GM23338 (cell line): ENCODE measurements at regions not wholly inside any gene's neighbourhood (a gene's known extent, or its start where the extent isn't known, plus 50 kb on each side); places are given as distances from the start of the nearest gene placed in this dataset.

ENCODE experiments used
- ATAC-seq: fragments of 200-7000 bp; cut with Tn5 transposase; 3 replicates; pipeline ENCODE4 v1.9.1; 2020
- DNase-seq: peaks from one replicate; pipeline ENCODE4 v3.0.0-alpha.2; 2015; ENCODE audit warnings: low spot score
- H2AFZ ChIP-seq: fragments of 200-600 bp; sonication (generic); 2 replicates; pipeline ENCODE4 v1.8.0; 2016; ENCODE audit warnings: antibody characterized with exemption, mild to moderate bottlenecking, moderate library complexity
- H3F3A ChIP-seq: fragments of 200-600 bp; sonication (generic); replicated peaks from 2 replicates; pipeline ENCODE4 v1.8.0; 2017; ENCODE audit warnings: antibody characterized with exemption, mixed run types, low read depth
- H3K27ac ChIP-seq: fragments of 200-600 bp; sonication (generic); 2 replicates; pipeline ENCODE4 v1.6.1; 2016; ENCODE audit warnings: low read depth
- H3K27me3 ChIP-seq: fragments of 200-600 bp; sonication (generic); 2 replicates; pipeline ENCODE4 v1.8.0; 2016; ENCODE audit warnings: mild to moderate bottlenecking, mixed run types, moderate library complexity; ENCODE audit not compliant: insufficient read depth
- H3K36me3 ChIP-seq: fragments of 200-600 bp; sonication (generic); 2 replicates; pipeline ENCODE4 v1.8.0; 2016; ENCODE audit warnings: mild to moderate bottlenecking; ENCODE audit not compliant: insufficient read depth
- H3K4me1 ChIP-seq: fragments of 200-600 bp; sonication (generic); 2 replicates; pipeline ENCODE4 v1.8.0; 2016; ENCODE audit warnings: mild to moderate bottlenecking, moderate library complexity; ENCODE audit not compliant: insufficient read depth
- H3K4me2 ChIP-seq: fragments of 200-600 bp; sonication (generic); 2 replicates; pipeline ENCODE4 v1.7.1; 2017; ENCODE audit warnings: mixed run types
- H3K4me3 ChIP-seq: fragments of 200-600 bp; sonication (generic); 2 replicates; pipeline ENCODE4 v1.6.1; 2016; ENCODE audit warnings: mixed run types
- H3K79me2 ChIP-seq: fragments of 200-600 bp; sonication (generic); replicated peaks from 2 replicates; pipeline ENCODE4 v1.8.0; 2017; ENCODE audit warnings: mild to moderate bottlenecking; ENCODE audit not compliant: insufficient read depth
- H3K9me2 ChIP-seq: fragments of 200-600 bp; sonication (generic); 2 replicates; pipeline ENCODE4 v1.8.0; 2017; ENCODE audit not compliant: insufficient read depth
- H4K20me1 ChIP-seq: fragments of 200-600 bp; sonication (generic); replicated peaks from 2 replicates; pipeline ENCODE4 v1.8.0; 2017; ENCODE audit warnings: mild to moderate bottlenecking; ENCODE audit not compliant: insufficient read depth
- H3K27ac Mint-ChIP-seq: 2 replicates; pipeline ENCODE4 v1.8.0; 2020; ENCODE audit warnings: inconsistent platforms, mild to moderate bottlenecking, moderate library complexity, mixed read lengths
- H3K27me3 Mint-ChIP-seq: 3 replicates; pipeline ENCODE4 v1.8.0; 2022; ENCODE audit warnings: low read depth, mild to moderate bottlenecking, moderate library complexity, mixed read lengths, inconsistent platforms; ENCODE audit not compliant: insufficient read depth, poor library complexity
- H3K36me3 Mint-ChIP-seq: 3 replicates; pipeline ENCODE4 v1.8.0; 2021; ENCODE audit warnings: low read depth, mild to moderate bottlenecking, inconsistent platforms, moderate library complexity, mixed read lengths
- H3K4me1 Mint-ChIP-seq: 3 replicates; pipeline ENCODE4 v1.8.0; 2020; ENCODE audit warnings: mild to moderate bottlenecking, inconsistent platforms, mixed read lengths
- H3K4me3 Mint-ChIP-seq: 3 replicates; pipeline ENCODE4 v1.8.0; 2021; ENCODE audit warnings: moderate library complexity, mild to moderate bottlenecking, inconsistent platforms, mixed read lengths
- H3K9me3 Mint-ChIP-seq: 3 replicates; pipeline ENCODE4 v1.8.0; 2020; ENCODE audit warnings: moderate library complexity, mild to moderate bottlenecking, inconsistent platforms, mixed read lengths
- CTCF ChIP-seq, 2 experiments: fragments of 200-600 bp in 1 of 2; sonication (generic) in 1 of 2; conservative IDR thresholded peaks; 2 replicates each; pipeline versions ENCODE4 v1.5.1 to v1.6.1; 2016 to 2017; ENCODE audit warnings: antibody characterized with exemption in 2 of 2, low read depth in 2 of 2, mild to moderate bottlenecking in 2 of 2, moderate library complexity in 1 of 2
- EZH2 ChIP-seq: fragments of 200-600 bp; sonication (generic); IDR thresholded peaks from one replicate; pipeline ENCODE4 v1.8.0; 2017; ENCODE audit warnings: antibody characterized with exemption, mild to moderate bottlenecking, low read depth; ENCODE audit not compliant: unreplicated experiment
- EZH2phosphoT487 ChIP-seq: fragments of 200-600 bp; sonication (generic); IDR thresholded peaks from one replicate; pipeline ENCODE4 v1.8.1; 2018; ENCODE audit warnings: antibody characterized with exemption; ENCODE audit not compliant: unreplicated experiment
- JUNB ChIP-seq: IDR thresholded peaks from one replicate; pipeline ENCODE4 v1.6.1; 2016; ENCODE audit warnings: antibody characterized with exemption; ENCODE audit not compliant: unreplicated experiment
- NANOG ChIP-seq: IDR thresholded peaks from 2 replicates; pipeline ENCODE4 v1.6.1; 2016; ENCODE audit warnings: antibody characterized with exemption, borderline replicate concordance
- POLR2AphosphoS5 ChIP-seq: IDR thresholded peaks from 2 replicates; pipeline ENCODE4 v1.6.1; 2016; ENCODE audit warnings: antibody characterized with exemption, low read depth
- REST ChIP-seq: IDR thresholded peaks from one replicate; pipeline ENCODE4 v1.6.1; 2018; ENCODE audit warnings: antibody characterized with exemption; ENCODE audit not compliant: unreplicated experiment
- STAT1 ChIP-seq: IDR thresholded peaks from one replicate; pipeline ENCODE4 v1.6.1; 2016; ENCODE audit warnings: antibody characterized with exemption; ENCODE audit not compliant: unreplicated experiment
- ZNF114 ChIP-seq: fragments of 250-450 bp; sonication (Bioruptor Pico); IDR thresholded peaks from 2 replicates; pipeline ENCODE4 v1.5.0; 2020; ENCODE audit warnings: mild to moderate bottlenecking, moderate library complexity
- ZNF331 ChIP-seq: fragments of 250-450 bp; sonication (Bioruptor Pico); IDR thresholded peaks from 2 replicates; pipeline ENCODE4 v1.5.0; 2020; ENCODE audit warnings: low read depth, mild to moderate bottlenecking, moderate library complexity
- ZNF462 ChIP-seq: fragments of 250-450 bp; sonication (Bioruptor Pico); IDR thresholded peaks from 2 replicates; pipeline ENCODE4 v1.5.0; 2020; ENCODE audit warnings: mild to moderate bottlenecking, moderate library complexity

GRCh38 chr6:76770281-76770680, 693.0 kb downstream of the HTR1B start:
- Histone ChIP-seq H3K9me2 (0 out of 2 replicates have a peak, but pooled peaks cover 3% of the 10 kb centered on the region), H3K4me2 (no peak overlapping the region), H3K27me3 (no peaks in the 10 kb centered on the region), H3F3A (no peaks in the 10 kb centered on the region), H3K79me2 (no peaks in the 10 kb centered on the region), H4K20me1 (peaks cover 4% of the 10 kb centered on the region; the same call in 1 of the 2 replicates), H3K4me3 (no peak overlapping the region), H3K4me1 (no peaks in the 10 kb centered on the region), H3K36me3 (0 out of 2 replicates have a peak, but pooled peaks cover 8% of the 10 kb centered on the region), H2AFZ (no peak overlapping the region), H3K27ac (no peak overlapping the region)
- H3K27ac Mint-ChIP-seq = no peak overlapping the region
- ATAC-seq (no peak), DNase-seq (no peak)
- no peak overlapping the region for H3K4me3 Mint-ChIP-seq
- H3K4me1 Mint-ChIP-seq = no peaks in the 10 kb centered on the region
- no peak for TF ChIP-seq ZNF462
- no peak for TF ChIP-seq ZNF331 (CRISPR knock-in tag)
- TF ChIP-seq POLR2AphosphoS5 = no peak
- TF ChIP-seq REST = no peak
- TF ChIP-seq CTCF (conservative IDR thresholded peaks at IDR 0.05; ENCODE audit: low read depth in 2 of 2) = no peak
- TF ChIP-seq EZH2 = no peak
- no peak for TF ChIP-seq EZH2phosphoT487
- TF ChIP-seq ZNF114 = no peak
- no peak for TF ChIP-seq STAT1
- no peak for TF ChIP-seq NANOG
- TF ChIP-seq JUNB = no peak
- 0 out of 3 replicates have a peak, but pooled peaks cover 3% of the 10 kb centered on the region for H3K9me3 Mint-ChIP-seq
- H3K27me3 Mint-ChIP-seq = no peaks in the 10 kb centered on the region
- H3K36me3 Mint-ChIP-seq = no peaks in the 10 kb centered on the region; the same call in 2 of the 3 replicates
